GM18909 (cell line): ENCODE measurements at regions not wholly inside any gene's neighbourhood (a gene's known extent, or its start where the extent isn't known, plus 50 kb on each side); places are given as distances from the start of the nearest gene placed in this dataset.
"Not testable (repeated sequence)": the region's sequence is repeated elsewhere in the genome, so short reads cannot be mapped to it uniquely, and the experiment has no call there.

Experiments used
- ATAC-seq: cut with Tn5 transposase; IDR thresholded peaks from one replicate; pipeline ENCODE4 v1.9.1; 2021; ENCODE audit warnings: mild to moderate bottlenecking; ENCODE audit not compliant: unreplicated experiment, poor library complexity

GRCh38 chrX:89539150-89539549, 382.6 kb upstream of the TGIF2LX start:
- ATAC-seq = not testable (repeated sequence)

GRCh38 chrX:89557146-89557545, 364.6 kb upstream of the TGIF2LX start:
- not testable (repeated sequence) for ATAC-seq

DNA sequence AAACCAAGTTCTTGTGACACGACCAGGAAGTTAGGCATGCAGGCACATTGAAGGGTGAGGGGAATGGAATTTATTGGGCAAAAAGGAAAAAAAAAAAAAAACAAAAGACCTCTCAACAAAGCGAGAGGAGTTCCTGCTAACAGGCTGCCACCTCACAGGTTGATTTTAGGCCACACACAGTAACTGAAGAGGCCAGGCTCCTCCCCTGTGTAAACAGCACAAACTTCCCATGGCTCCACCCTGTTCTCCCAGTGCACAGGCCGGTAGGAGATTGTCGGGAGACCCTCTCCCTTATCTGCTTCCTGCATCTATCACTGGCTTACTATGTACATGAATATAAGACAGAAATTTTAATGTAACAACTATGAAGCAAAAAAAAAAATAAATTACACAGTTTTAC, 359.6 kb upstream of the TGIF2LX start:
- ATAC-seq = not testable (repeated sequence)

DNA sequence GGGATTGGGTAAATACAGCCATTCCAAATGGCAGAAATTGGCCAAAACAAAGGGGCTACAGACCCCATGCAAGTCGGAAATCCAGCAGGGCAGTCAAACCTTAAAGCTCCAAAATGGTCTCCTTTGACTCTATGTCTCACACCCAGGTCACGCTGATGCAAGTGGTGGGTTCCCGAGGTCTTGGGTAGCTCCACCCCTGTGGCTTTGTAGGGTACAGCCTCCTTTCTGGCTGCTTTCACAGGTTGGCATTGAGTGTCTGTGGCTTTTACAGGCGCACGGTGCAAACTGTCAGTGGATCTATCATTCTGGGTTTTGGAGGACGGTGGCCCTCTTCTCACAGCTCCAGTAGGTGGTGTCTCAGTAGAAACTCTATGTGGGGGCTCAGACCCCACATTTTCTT, 358.6 kb upstream of the TGIF2LX start:
- not testable (repeated sequence) for ATAC-seq

GRCh38 chrX:89567787-89568186, 353.9 kb upstream of the TGIF2LX start:
- not testable (repeated sequence) for ATAC-seq

GRCh38 chrX:89581868-89582267, 339.8 kb upstream of the TGIF2LX start:
- not testable (repeated sequence) for ATAC-seq

GRCh38 chrX:89631858-89632257, 289.9 kb upstream of the TGIF2LX start:
- not testable (repeated sequence) for ATAC-seq

GRCh38 chrX:89635887-89636286, 285.8 kb upstream of the TGIF2LX start:
- ATAC-seq = not testable (repeated sequence)

DNA sequence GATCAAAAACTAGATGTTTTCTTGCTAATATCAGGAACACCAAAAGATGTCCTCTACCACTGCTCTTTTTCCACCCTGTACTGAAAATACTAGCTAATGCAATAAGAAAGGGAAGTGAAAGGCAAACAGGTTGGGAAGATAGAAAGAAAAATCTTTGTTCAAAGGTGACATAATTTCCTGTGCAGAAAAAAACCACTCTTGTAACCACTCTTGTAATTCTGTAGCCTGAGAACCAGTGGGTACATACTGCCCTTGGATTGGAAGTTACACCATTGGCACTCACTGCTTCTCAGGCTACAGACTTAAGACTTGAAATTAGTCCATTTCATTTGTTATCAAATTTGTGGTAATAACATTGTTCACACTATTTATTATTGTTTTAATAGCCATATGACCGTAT, 263.0 kb upstream of the TGIF2LX start:
- not testable (repeated sequence) for ATAC-seq

GRCh38 chrX:89706481-89706880, 215.2 kb upstream of the TGIF2LX start:
- ATAC-seq = not testable (repeated sequence)

DNA sequence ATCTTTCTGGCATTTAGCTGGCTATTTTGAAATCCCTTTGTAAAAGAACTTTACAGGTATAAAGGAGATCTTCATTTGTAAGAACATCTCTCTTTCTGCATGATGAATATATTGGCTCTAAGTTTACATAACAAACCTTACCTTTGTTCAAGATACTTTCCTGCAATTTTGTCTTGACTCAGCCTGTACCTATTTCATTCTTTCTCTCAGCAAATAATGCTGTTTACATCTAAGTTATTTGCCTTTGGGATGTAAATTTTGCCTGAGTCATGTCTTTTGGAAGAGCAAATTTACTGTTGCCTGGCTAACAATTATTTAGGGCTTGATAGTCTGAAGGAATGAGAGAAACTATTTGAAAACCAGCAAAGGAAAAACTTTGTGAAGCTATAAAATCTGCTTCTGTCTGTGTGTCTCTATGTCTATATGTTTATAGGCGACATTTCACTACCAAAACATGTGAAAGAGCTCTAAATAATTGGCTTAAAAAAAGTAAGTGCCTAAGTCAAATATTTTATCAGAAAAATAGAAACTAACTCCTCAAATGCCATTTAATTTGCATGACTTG, 214.3 kb upstream of the TGIF2LX start:
- not testable (repeated sequence) for ATAC-seq

GRCh38 chrX:89734367-89734766, 187.3 kb upstream of the TGIF2LX start:
- ATAC-seq = not testable (repeated sequence)

GRCh38 chrX:89756466-89756865, 165.2 kb upstream of the TGIF2LX start:
- not testable (repeated sequence) for ATAC-seq

- ATAC-seq = not testable (repeated sequence)
Observed at GRCh38 chrX:89757767-89758166, 163.9 kb upstream of the TGIF2LX start.

GRCh38 chrX:89759076-89759685, 162.5 kb upstream of the TGIF2LX start:
- not testable (repeated sequence) for ATAC-seq

DNA sequence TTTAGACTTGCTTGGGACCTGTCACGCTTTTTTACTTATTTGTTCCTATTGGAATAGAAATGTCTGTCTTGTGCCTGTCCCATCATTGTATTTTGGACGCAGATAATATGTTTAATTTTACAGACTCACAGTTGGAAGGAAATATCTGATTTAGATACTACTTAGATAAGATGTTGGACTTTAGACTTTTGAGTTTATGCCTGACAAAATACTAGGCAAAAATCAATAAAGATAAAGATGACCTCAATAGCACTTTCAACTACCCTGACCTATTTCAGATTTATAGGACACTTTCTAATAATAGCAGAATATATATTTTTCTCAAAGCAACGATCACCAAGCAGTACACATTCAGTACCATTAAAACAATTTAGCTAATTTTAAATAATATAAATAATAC, 150.1 kb upstream of the TGIF2LX start:
- not testable (repeated sequence) for ATAC-seq

- ATAC-seq = not testable (repeated sequence)
Observed at GRCh38 chrX:89811440-89811839, 110.3 kb upstream of the TGIF2LX start.

GRCh38 chrX:89839723-89840122, 82.0 kb upstream of the TGIF2LX start:
- ATAC-seq = not testable (repeated sequence)

GRCh38 chrX:89871662-89872061, 50.0 kb upstream of the TGIF2LX start:
- peak; percentile 88 for ATAC-seq
